ENCODE measurements at regions not wholly inside any gene's neighbourhood (a gene's known extent, or its start where the extent isn't known, plus 50 kb on each side); places are given as distances from the start of the nearest gene placed in this dataset.

DNA sequence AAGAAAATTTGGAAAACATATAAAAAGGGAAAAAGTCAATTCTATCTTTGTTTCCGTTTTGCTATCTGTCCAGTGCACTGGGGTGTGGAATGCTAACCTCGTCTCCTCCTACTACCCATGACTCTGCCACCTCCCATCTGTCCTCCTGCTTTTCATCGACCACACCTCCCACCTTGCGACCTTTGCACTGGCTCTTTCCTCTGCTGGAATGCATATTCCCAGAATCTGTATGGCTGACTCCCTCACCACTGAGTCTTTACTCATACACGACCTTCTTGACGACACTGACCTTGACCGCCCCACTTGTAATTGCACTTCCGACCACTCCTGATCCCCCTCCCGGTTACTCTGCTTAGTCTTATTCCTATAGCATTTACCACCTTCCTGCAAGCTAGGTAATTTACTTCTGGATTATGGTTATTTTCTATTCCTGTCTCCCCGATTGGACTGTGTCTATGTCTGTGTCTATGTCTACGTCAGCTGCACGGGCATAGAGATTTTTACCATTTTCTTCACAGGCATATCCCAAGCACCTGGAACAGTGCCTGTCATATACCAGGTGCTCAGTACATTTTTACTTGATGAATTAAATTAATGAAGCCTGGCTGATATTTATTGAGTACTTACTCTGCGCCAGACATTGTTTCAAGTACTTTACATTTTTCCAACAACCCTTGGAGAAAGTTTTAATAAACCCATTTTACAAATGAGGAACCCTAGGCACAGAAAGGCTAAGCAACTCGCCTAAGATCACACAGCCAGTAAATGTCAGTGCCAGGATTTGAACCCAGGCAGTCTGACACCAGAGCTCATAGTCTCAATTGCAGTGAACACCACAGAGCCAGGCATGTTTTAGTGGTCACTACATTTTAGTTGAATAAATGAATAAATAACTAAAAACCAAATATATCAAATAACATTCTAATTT, 54.0 kb upstream of the SLC22A11 start:
- DNase-seq (ENCODE audit: low read depth) = no peak

DNA sequence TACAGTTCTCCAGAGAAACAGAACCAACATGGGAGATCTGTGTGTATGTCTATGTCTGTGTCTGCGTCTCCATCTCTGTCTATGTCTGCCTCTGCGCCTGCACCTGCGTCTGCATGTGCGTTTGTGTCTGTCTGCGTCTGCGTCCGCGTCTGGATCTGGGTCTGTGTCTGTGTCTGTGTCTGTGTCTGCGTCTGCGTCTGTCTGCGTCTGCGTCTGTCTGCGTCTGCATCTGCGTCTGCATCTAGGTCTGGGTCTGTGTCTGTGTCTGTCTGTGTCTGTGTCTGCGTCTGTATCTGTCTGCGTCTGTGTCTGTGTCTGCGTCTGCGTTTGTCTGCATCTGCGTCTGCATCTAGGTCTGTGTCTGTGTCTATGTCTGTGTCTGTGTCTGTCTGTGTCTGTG, 53.1 kb upstream of the SLC22A11 start:
- DNase-seq (ENCODE audit: low read depth) = no peak

DNA sequence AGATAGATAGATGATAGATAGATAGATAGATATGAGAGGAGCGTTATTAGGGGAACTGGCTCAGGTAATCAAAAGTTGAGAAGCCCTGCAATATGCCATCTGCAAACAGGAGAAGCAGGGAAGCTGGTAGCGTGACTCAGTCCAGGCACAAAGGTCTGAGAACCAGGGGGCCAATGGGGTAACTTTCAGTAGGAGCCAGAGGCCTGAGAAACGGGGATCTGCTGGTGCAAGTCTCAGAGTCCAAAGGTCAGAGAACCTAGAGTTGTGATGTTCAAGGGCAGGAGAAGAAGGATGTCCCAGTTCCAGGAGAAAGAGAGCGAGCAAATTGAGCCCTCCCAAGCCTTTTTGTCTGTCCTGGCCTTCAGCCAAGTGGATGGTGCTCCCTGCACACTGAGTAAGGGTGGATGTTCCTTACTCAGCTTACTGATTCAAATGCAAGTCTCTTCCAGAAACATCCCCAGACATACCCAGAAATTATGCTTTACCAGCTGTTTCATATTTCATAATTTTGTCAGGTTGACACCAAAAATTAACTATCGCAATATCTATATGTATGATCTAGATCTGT, 52.5 kb upstream of the SLC22A11 start:
- DNase-seq (ENCODE audit: low read depth) = no peak

DNA sequence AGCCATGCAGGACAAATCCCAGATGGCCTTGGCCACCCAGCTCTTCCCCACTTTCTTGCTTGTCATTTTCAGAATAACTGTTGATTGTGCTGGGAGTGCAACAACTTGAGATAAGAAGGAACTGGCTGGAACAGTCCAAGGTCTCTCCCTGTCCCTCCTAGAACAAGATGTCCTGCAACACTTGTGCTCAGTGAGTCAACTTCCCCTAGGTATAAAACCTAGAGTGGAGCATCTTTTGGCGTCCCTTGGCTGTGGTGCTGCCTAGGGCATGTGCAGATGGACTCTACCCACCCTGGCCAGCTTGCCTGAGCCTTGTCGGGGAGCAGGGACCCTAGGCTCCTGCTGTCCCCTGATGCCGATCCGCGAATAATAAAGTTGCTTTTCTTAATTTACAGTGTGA, 50.7 kb upstream of the SLC22A11 start:
- DNase-seq (ENCODE audit: low read depth) = no peak
